A549 (cell line): ENCODE measurements at regions not wholly inside any gene's neighbourhood (a gene's known extent, or its start where the extent isn't known, plus 50 kb on each side); places are given as distances from the start of the nearest gene placed in this dataset.

Experiments
- CHD4 ChIP-seq: fragments of 200-600 bp; sonication (generic); IDR thresholded peaks from 2 replicates; pipeline ENCODE4 v1.6.1; 2016; ENCODE audit warnings: antibody characterized with exemption, mild to moderate bottlenecking, borderline replicate concordance
- CTCF ChIP-seq: fragments of >200 bp; sonication (Bioruptor Twin); formaldehyde crosslinking; IDR thresholded peaks from 3 replicates; pipeline ENCODE4 v1.5.1; 2016
- POLR2A ChIP-seq: IDR thresholded peaks from 2 replicates; pipeline ENCODE4 v1.6.1; 2012; ENCODE audit warnings: mild to moderate bottlenecking, low read length
- RAD21 ChIP-seq, 2 experiments: fragments of >200 bp in 1 of 2; sonication (Bioruptor Twin) in 1 of 2; formaldehyde crosslinking in 1 of 2; IDR thresholded peaks in 1 of 2; conservative IDR thresholded peaks in 1 of 2; 2 replicates in 1 of 2; 3 replicates in 1 of 2; pipeline ENCODE4 v1.6.1; 2012 to 2018; ENCODE audit warnings: inconsistent platforms in 1 of 2
- TF ChIP-seq, protein P1 (sequence below): fragments of 200-600 bp; sonication (generic); IDR thresholded peaks from 2 replicates; pipeline ENCODE4 v1.6.1; 2016; ENCODE audit warnings: antibody characterized with exemption, mild to moderate bottlenecking, moderate library complexity

DNA sequence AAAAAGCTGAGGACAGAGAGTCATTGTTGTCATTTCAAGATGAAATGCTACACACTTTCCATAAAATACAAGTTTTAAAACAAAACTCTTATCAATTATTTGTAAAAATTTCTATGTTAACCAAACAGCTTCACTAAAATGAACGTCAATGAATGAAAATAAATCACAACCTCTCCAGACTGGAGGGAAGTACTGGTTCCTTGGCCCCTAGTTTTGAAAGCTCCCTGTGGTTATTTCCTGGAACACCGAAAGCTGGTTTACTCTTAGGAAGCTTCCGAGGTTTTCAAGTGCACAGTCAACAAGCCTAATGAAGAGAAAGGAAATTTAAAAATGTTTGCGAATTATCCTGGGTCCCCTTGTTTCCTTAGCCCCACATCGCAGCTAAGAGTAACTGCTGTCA lies 191.1 kb upstream of the TTC29 start:
- TF ChIP-seq CTCF: no peak
- no peak for TF ChIP-seq CHD4
- TF ChIP-seq, protein P1, sequence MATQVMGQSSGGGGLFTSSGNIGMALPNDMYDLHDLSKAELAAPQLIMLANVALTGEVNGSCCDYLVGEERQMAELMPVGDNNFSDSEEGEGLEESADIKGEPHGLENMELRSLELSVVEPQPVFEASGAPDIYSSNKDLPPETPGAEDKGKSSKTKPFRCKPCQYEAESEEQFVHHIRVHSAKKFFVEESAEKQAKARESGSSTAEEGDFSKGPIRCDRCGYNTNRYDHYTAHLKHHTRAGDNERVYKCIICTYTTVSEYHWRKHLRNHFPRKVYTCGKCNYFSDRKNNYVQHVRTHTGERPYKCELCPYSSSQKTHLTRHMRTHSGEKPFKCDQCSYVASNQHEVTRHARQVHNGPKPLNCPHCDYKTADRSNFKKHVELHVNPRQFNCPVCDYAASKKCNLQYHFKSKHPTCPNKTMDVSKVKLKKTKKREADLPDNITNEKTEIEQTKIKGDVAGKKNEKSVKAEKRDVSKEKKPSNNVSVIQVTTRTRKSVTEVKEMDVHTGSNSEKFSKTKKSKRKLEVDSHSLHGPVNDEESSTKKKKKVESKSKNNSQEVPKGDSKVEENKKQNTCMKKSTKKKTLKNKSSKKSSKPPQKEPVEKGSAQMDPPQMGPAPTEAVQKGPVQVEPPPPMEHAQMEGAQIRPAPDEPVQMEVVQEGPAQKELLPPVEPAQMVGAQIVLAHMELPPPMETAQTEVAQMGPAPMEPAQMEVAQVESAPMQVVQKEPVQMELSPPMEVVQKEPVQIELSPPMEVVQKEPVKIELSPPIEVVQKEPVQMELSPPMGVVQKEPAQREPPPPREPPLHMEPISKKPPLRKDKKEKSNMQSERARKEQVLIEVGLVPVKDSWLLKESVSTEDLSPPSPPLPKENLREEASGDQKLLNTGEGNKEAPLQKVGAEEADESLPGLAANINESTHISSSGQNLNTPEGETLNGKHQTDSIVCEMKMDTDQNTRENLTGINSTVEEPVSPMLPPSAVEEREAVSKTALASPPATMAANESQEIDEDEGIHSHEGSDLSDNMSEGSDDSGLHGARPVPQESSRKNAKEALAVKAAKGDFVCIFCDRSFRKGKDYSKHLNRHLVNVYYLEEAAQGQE: no peak
- no peak for TF ChIP-seq POLR2A
- TF ChIP-seq RAD21 (conservative IDR thresholded peaks at IDR 0.05 in 1 of 2, IDR thresholded peaks at IDR 0.05 in 1 of 2): no peak
